Heart right ventricle (tissue), 16 donors: ENCODE measurements at regions not wholly inside any gene's neighbourhood (a gene's known extent, or its start where the extent isn't known, plus 50 kb on each side); places are given as distances from the start of the nearest gene placed in this dataset.

Experiments used
- ATAC-seq, 8 donors: fragments of 200-7000 bp; cut with Tn5 transposase; one replicate each; pipeline ENCODE4 v1.9.1; 2020; ENCODE audit warnings: mild to moderate bottlenecking in 8 of 8, moderate library complexity in 8 of 8, moderate number of reproducible peaks in 1 of 8
- DNase-seq, 2 donors: peaks; one replicate each; pipeline ENCODE4 v3.0.0-alpha.2; 2020
- H3K27ac ChIP-seq, 10 donors: fragments of 200-600 bp; sonication (generic) in 2 of 10; one replicate each; pipeline versions ENCODE4 v1.5.0 to v1.8.0; 2020 to 2022; ENCODE audit warnings: mild to moderate bottlenecking in 3 of 10
- H3K27me3 ChIP-seq, 7 donors: fragments of 200-600 bp; one replicate each; pipeline ENCODE4 v1.8.0; 2021 to 2022; ENCODE audit warnings: mild to moderate bottlenecking in 2 of 7
- H3K36me3 ChIP-seq, 9 donors: fragments of 200-600 bp; sonication (generic) in 1 of 9; one replicate each; pipeline versions ENCODE4 v1.5.0 to v1.8.0; 2020 to 2022; ENCODE audit warnings: mild to moderate bottlenecking in 2 of 9
- H3K4me1 ChIP-seq, 9 donors: fragments of 200-600 bp; sonication (generic) in 1 of 9; one replicate each; pipeline versions ENCODE4 v1.5.0 to v1.8.0; 2020 to 2022; ENCODE audit warnings: mild to moderate bottlenecking in 4 of 9
- H3K4me3 ChIP-seq, 10 donors: fragments of 200-600 bp; sonication (generic) in 2 of 10; one replicate each; pipeline versions ENCODE4 v1.5.0 to v1.8.0; 2020 to 2022; ENCODE audit warnings: mild to moderate bottlenecking in 7 of 10, moderate library complexity in 2 of 10
- H3K9me3 ChIP-seq, 11 donors: fragments of 200-600 bp in 10 of 11; sonication (generic) in 2 of 11; one replicate each; pipeline versions ENCODE4 v1.5.0 to v1.8.0; 2013 to 2022; ENCODE audit warnings: mild to moderate bottlenecking in 2 of 11, control low read depth in 1 of 11, moderate library complexity in 1 of 11
- WGBS, 2 donors: extraction: QIAGEN DNeasy Blood & Tissue Kit; methylation state at CpG; one replicate each; pipeline ENCODE4 v1.1.7; 2013; ENCODE audit warnings: inconsistent platforms in 1 of 2; 5-methylcytosine and 5-hydroxymethylcytosine counted together
- intact Hi-C, 10 donors: fragments of 100-400 bp; cut with DNase I; formaldehyde crosslinking; loops; one replicate each; pipeline versions ENCODE4 v1.11.1 to v1.14.2; 2022
- TF ChIP-seq, protein P1 (sequence below), 9 donors: fragments of 200-600 bp; sonication (generic) in 2 of 9; IDR thresholded peaks; one replicate each; pipeline versions ENCODE4 v1.5.0 to v1.8.0; 2021 to 2022; ENCODE audit warnings: antibody characterized with exemption in 9 of 9, mild to moderate bottlenecking in 5 of 9, moderate library complexity in 1 of 9
- donor health status: Arrhythmogenic right ventricular cardiomyopathy.
- donor health status: ischemic (EF 13 %, LVEDD 7.1; RV severe dilation, severe dysfunction).
- donor health status: healthy with polysubstance abuse.
- donor health status: DM: no; HTN: yes; CAD: no.
- donor health status: DM: no; HTN: no; CAD: no.
- donor health status: ischemic (EF 25% LVEDD 6.9; RV normal size, moderate dysfunction).
- donor health status: ischemic (EF 25% LVEDD 5.7; RV mildly dilated, moderate dysfunction).
- donor health status: healthy.
- donor health status: DM: yes; HTN: yes; CAD: no.
- donor health status: Ischemic cardiomyopathy.
- donor health status: ischemic (EF 35%, LVEDD 5.7; RV mildly dilated, moderate dysfunction).
- donor health status: nonischemic (EF 11% LVEDD 7.7; RV severe dilation, severe dysfunction).
- donor health status: DM: yes; HTN: yes; CAD: no.
- donor health status: PGD.
- donor health status: ischemic (EF 29% LVEDD 5.4; RV normal size, mild dysfunction).
- donor health status: nonischemic (EF 23%, LVEDD 6.1; RV moderate dilation, normal function).

GRCh38 chr5:73391441-73391881 lies 57.1 kb downstream of the FOXD1 start:
- WGBS, 2 donors = 55 to 74% methylated on average over 3 of the region's 3 CpGs
- Histone ChIP-seq H3K36me3 (no peaks in the 10 kb centered on the region), H3K4me1 (peaks cover 0 to 4% (median 0%) of the 10 kb centered on the region in 9 donors)

GRCh38 chr5:73390972-73391371 lies 57.6 kb downstream of the FOXD1 start:
- H3K9me3 ChIP-seq = peaks cover 0 to 9% (median 0%) of the 10 kb centered on the region in 11 donors
- intact Hi-C loops = no loop called here
- TF ChIP-seq, protein P1, sequence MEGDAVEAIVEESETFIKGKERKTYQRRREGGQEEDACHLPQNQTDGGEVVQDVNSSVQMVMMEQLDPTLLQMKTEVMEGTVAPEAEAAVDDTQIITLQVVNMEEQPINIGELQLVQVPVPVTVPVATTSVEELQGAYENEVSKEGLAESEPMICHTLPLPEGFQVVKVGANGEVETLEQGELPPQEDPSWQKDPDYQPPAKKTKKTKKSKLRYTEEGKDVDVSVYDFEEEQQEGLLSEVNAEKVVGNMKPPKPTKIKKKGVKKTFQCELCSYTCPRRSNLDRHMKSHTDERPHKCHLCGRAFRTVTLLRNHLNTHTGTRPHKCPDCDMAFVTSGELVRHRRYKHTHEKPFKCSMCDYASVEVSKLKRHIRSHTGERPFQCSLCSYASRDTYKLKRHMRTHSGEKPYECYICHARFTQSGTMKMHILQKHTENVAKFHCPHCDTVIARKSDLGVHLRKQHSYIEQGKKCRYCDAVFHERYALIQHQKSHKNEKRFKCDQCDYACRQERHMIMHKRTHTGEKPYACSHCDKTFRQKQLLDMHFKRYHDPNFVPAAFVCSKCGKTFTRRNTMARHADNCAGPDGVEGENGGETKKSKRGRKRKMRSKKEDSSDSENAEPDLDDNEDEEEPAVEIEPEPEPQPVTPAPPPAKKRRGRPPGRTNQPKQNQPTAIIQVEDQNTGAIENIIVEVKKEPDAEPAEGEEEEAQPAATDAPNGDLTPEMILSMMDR (IDR thresholded peaks at IDR 0.05) = no peak
- DNase-seq (no peak), ATAC-seq (no peak)
- H3K27ac ChIP-seq = no peak overlapping the region
- H3K36me3 ChIP-seq = no peaks in the 10 kb centered on the region
- 71 to 75% methylated on average over 2 of the region's 2 CpGs for WGBS, 2 donors
- H3K27me3 ChIP-seq = peaks cover 0 to 62% (median 35%) of the 10 kb centered on the region in 7 donors
- H3K4me3 ChIP-seq = no peak overlapping the region
- peaks cover 0 to 4% (median 0%) of the 10 kb centered on the region in 9 donors for H3K4me1 ChIP-seq

More at GRCh38 chr5:73391441-73391881, 57.1 kb downstream of the FOXD1 start:
- intact Hi-C loops = no loop called here
- H3K27me3 ChIP-seq = peaks cover 0 to 62% (median 40%) of the 10 kb centered on the region in 7 donors
- H3K4me3 ChIP-seq = no peak overlapping the region
- H3K27ac ChIP-seq = no peak overlapping the region
- peaks cover 0 to 4% (median 0%) of the 10 kb centered on the region in 11 donors for H3K9me3 ChIP-seq
- DNase-seq (no peak), ATAC-seq (no peak)
- TF ChIP-seq, protein P1 (IDR thresholded peaks at IDR 0.05) = no peak

- Histone ChIP-seq H3K27me3 (peaks cover 0 to 67% (median 35%) of the 10 kb centered on the region in 7 donors), H3K9me3 (peaks cover 0 to 31% (median 9%) of the 10 kb centered on the region in 11 donors), H3K27ac (no peak overlapping the region), H3K36me3 (no peaks in the 10 kb centered on the region), H3K4me3 (no peak overlapping the region), H3K4me1 (peaks cover 0 to 4% (median 0%) of the 10 kb centered on the region in 9 donors)
- TF ChIP-seq, protein P1 (IDR thresholded peaks at IDR 0.05) = no peak
- no peak for ATAC-seq
- DNase-seq = no peak
- intact Hi-C loops = no loop called here
- WGBS, 2 donors = 82 to 85% methylated on average over 2 of the region's 2 CpGs
Measured at GRCh38 chr5:73388740-73389139, 59.8 kb downstream of the FOXD1 start.

GRCh38 chr5:73388306-73388684 lies 60.3 kb downstream of the FOXD1 start:
- TF ChIP-seq, protein P1 (IDR thresholded peaks at IDR 0.05) = no peak
- Histone ChIP-seq H3K27me3 (peaks cover 2 to 68% (median 39%) of the 10 kb centered on the region in 7 donors), H3K9me3 (peaks cover 0 to 32% (median 9%) of the 10 kb centered on the region in 11 donors), H3K36me3 (no peaks in the 10 kb centered on the region), H3K27ac (no peak overlapping the region), H3K4me1 (peaks cover 0 to 4% (median 0%) of the 10 kb centered on the region in 9 donors), H3K4me3 (no peak overlapping the region)
- no peak for DNase-seq
- WGBS, 2 donors = 78% methylated on average over 4 of the region's 4 CpGs
- intact Hi-C loops = no loop called here
- no peak for ATAC-seq
